Endothelial cell of umbilical vein (primary cell): ENCODE measurements at regions not wholly inside any gene's neighbourhood (a gene's known extent, or its start where the extent isn't known, plus 50 kb on each side); places are given as distances from the start of the nearest gene placed in this dataset.
"Not testable (repeated sequence)": the region's sequence is repeated elsewhere in the genome, so short reads cannot be mapped to it uniquely, and the experiment has no call there.

ENCODE experiments used
- BruUV-seq: library from RNA; stranded (reverse); fragments of 400-500 nt; replicated peaks from 2 replicates; lab custom pipeline; 2021; lab: Mats Ljungman, UMichigan
- CTCF ChIA-PET: fragments of 300-600, 350-600 bp; sonication (Branson Sonifier 250); formaldehyde crosslinking; loops from one replicate; lab custom pipeline; 2021; ENCODE audit warnings: antibody characterized with exemption, inconsistent platforms; lab: Charles Lee
- POLR2A ChIA-PET: fragments of 300-600, 350-600 bp; sonication (Branson Sonifier 250); formaldehyde crosslinking; loops from one replicate; lab custom pipeline; 2021; ENCODE audit warnings: antibody characterized with exemption, inconsistent platforms; lab: Charles Lee
- DNase-seq: peaks from one replicate; pipeline ENCODE4 v3.0.0-alpha.2; 2011; ENCODE audit warnings: low read depth, low spot score
- FAIRE-seq: peaks from 2 replicates; lab custom pipeline; 2011; peaks lifted over from hg19 to GRCh38; lab: Jason Lieb, UNC
- H2AFZ ChIP-seq: 2 replicates; pipeline ENCODE4 v1.6.0; 2012; ENCODE audit warnings: low read depth, low read length, control low read depth, inconsistent platforms
- H3K27ac ChIP-seq: 2 replicates; pipeline ENCODE4 v1.5.1; 2011; ENCODE audit warnings: low read depth, mild to moderate bottlenecking, control low read depth, low read length, moderate library complexity; ENCODE audit not compliant: insufficient read depth
- H3K27me3 ChIP-seq, 2 experiments: 2 replicates each; pipeline versions ENCODE4 v1.6.0 to v1.6.1; 2011; ENCODE audit warnings: low read length in 2 of 2, mixed read lengths in 1 of 2; ENCODE audit not compliant: control insufficient read depth in 2 of 2, insufficient read depth in 2 of 2
- H3K36me3 ChIP-seq, 2 experiments: 2 replicates in 1 of 2; 3 replicates in 1 of 2; pipeline ENCODE4 v1.5.1; 2011; ENCODE audit warnings: low read length in 2 of 2, mild to moderate bottlenecking in 1 of 2, moderate library complexity in 1 of 2; ENCODE audit not compliant: control insufficient read depth in 2 of 2, insufficient read depth in 2 of 2; ENCODE audit errors: extremely low read depth in 1 of 2
- H3K4me1 ChIP-seq: 3 replicates; pipeline ENCODE4 v1.5.1; 2011; ENCODE audit warnings: mild to moderate bottlenecking, low read length; ENCODE audit not compliant: control insufficient read depth, insufficient read depth; ENCODE audit errors: extremely low read depth
- H3K4me2 ChIP-seq: 2 replicates; pipeline ENCODE4 v1.6.1; 2011; ENCODE audit warnings: low read length, control low read depth, mixed read lengths; ENCODE audit not compliant: insufficient read depth
- H3K4me3 ChIP-seq, 3 experiments: fragments of 200-600 bp in 1 of 3; sonication (generic), shearing (Covaris generic) in 1 of 3; replicated peaks in 1 of 3; 2 replicates each; pipeline ENCODE4 v1.5.1; 2011 to 2016; ENCODE audit warnings: control low read depth in 3 of 3, low read length in 3 of 3, mild to moderate bottlenecking in 2 of 3, inconsistent platforms in 1 of 3, low read depth in 1 of 3, moderate library complexity in 1 of 3; ENCODE audit not compliant: insufficient read depth in 1 of 3
- H3K79me2 ChIP-seq: 2 replicates; pipeline ENCODE4 v1.6.0; 2012; ENCODE audit warnings: low read length, inconsistent platforms; ENCODE audit not compliant: control insufficient read depth, insufficient read depth
- H3K9ac ChIP-seq: replicated peaks from 2 replicates; pipeline ENCODE3; 2011; ENCODE audit warnings: low read length, control low read depth; ENCODE audit not compliant: insufficient read depth; ENCODE audit errors: extremely low read depth
- H3K9me1 ChIP-seq: replicated peaks from 3 replicates; pipeline ENCODE4 v1.6.0; 2011; ENCODE audit warnings: mild to moderate bottlenecking, low read length; ENCODE audit not compliant: control insufficient read depth, insufficient read depth; ENCODE audit errors: extremely low read depth
- H3K9me3 ChIP-seq: replicated peaks from 2 replicates; pipeline ENCODE4 v1.5.1; 2012; ENCODE audit warnings: low read length, inconsistent platforms; ENCODE audit not compliant: control insufficient read depth, insufficient read depth
- H4K20me1 ChIP-seq: replicated peaks from 2 replicates; pipeline ENCODE3; 2011; ENCODE audit warnings: mild to moderate bottlenecking, low read length; ENCODE audit not compliant: control insufficient read depth, insufficient read depth; ENCODE audit errors: extremely low read depth
- EZH2 ChIP-seq: IDR thresholded peaks from 2 replicates; pipeline ENCODE4 v1.6.1; 2012; ENCODE audit warnings: borderline replicate concordance, low read depth, mild to moderate bottlenecking, moderate library complexity, low read length, inconsistent platforms; ENCODE audit not compliant: severe bottlenecking
- FOS ChIP-seq: IDR thresholded peaks from 2 replicates; pipeline ENCODE4 v1.6.1; 2011; ENCODE audit warnings: mild to moderate bottlenecking, low read length, moderate library complexity, borderline replicate concordance; ENCODE audit not compliant: insufficient read depth
- GATA2 ChIP-seq: IDR thresholded peaks from 2 replicates; pipeline ENCODE4 v1.7.0; 2011; ENCODE audit warnings: low read depth, mild to moderate bottlenecking, moderate library complexity, mixed read lengths, low read length; ENCODE audit not compliant: insufficient read length, insufficient read depth
- JUN ChIP-seq: IDR thresholded peaks from 2 replicates; pipeline ENCODE4 v1.6.1; 2011; ENCODE audit warnings: borderline replicate concordance, low read depth; ENCODE audit not compliant: insufficient read length, insufficient read depth
- MYC ChIP-seq: IDR thresholded peaks from one replicate; pipeline ENCODE4 v1.6.1; 2011; ENCODE audit warnings: mild to moderate bottlenecking, low read depth, low read length
- POLR2A ChIP-seq: IDR thresholded peaks from 2 replicates; pipeline ENCODE4 v1.6.1; 2012; ENCODE audit warnings: low read depth, mild to moderate bottlenecking, control low read depth, low read length
- POLR2AphosphoS5 ChIP-seq: IDR thresholded peaks from 2 replicates; pipeline ENCODE4 v1.6.1; 2012; ENCODE audit warnings: low read depth, mild to moderate bottlenecking, control low read depth, low read length, moderate library complexity; ENCODE audit not compliant: insufficient read depth
- dilution Hi-C: fragments of 300-500 bp; cut with MboI; formaldehyde crosslinking; loops from one replicate; pipeline ENCODE4 v1.15.0; 2019; ENCODE audit warnings: low sequenced_read_pairs; ENCODE audit not compliant: extremely low pct_ligation_motif_present
- intact Hi-C: fragments of 100-400 bp; cut with micrococcal nuclease; formaldehyde crosslinking; loops from one replicate; pipeline ENCODE4 v1.10.0; 2022
- TF ChIP-seq, protein P1 (sequence below), 2 donors: IDR thresholded peaks; 1 replicate in 1 of 2; 2 replicates in 1 of 2; pipeline ENCODE4 v1.5.1; 2011; ENCODE audit warnings: low read length in 2 of 2, mild to moderate bottlenecking in 2 of 2, moderate library complexity in 2 of 2, control low read depth in 1 of 2, inconsistent platforms in 1 of 2, low read depth in 1 of 2; ENCODE audit not compliant: insufficient read depth in 1 of 2; ENCODE audit errors: extremely low read depth in 1 of 2
- TF ChIP-seq, protein P2 (sequence below): IDR thresholded peaks from 2 replicates; pipeline ENCODE4 v1.6.1; 2011; ENCODE audit not compliant: insufficient read depth, insufficient read length

DNA sequence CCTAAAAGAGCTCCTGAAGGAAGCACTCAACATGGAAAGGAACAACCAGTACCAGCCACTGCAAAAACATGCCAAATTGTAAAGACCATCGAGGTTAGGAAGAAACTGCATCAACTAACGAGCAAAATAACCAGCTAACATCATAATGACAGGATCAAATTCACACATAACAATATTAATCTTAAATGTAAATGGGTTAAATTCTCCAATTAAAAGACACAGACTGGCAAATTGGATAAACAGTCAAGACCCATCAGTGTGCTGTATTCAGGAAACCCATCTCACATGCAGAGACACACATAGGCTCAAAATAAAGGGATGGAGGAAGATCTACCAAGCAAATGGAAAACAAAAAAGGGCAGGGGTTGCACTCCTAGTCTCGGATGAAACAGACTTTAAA is 191.6 kb upstream of the MGAT5 start:
- dilution Hi-C loops, H4K20me1 ChIP-seq, H3K9me1 ChIP-seq, H3K4me1 ChIP-seq, H3K4me3 ChIP-seq, intact Hi-C loops, H3K36me3 ChIP-seq, H3K9ac ChIP-seq, H3K27me3 ChIP-seq, H3K79me2 ChIP-seq, FAIRE-seq, H3K4me2 ChIP-seq, BruUV-seq, H2AFZ ChIP-seq, H3K9me3 ChIP-seq, DNase-seq, POLR2A ChIA-PET, H3K27ac ChIP-seq, CTCF ChIA-PET: not testable (repeated sequence)

DNA sequence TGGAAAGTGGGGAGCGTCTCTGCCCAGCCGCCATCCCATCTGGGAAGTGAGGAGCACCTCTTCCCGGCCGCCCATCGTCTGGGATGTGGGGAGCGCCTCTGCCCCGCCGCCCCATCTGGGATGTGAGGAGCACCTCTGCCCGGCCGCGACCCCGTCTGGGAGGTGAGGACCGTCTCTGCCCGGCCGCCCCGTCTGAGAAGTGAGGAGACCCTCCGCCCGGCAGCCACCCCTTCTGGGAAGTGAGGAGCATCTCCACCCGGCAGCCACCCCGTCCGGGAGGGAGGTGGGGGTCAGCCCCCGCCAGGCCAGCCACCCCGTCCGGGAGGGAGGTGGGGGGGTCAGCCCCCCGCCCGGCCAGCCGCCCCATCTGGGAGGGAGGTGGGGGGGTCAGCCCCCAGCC is 190.0 kb upstream of the MGAT5 start:
- H3K79me2 ChIP-seq, H3K9ac ChIP-seq, BruUV-seq, intact Hi-C loops, CTCF ChIA-PET, H3K9me3 ChIP-seq, POLR2A ChIA-PET, H3K27ac ChIP-seq, dilution Hi-C loops, DNase-seq, FAIRE-seq, H4K20me1 ChIP-seq, H3K36me3 ChIP-seq, H3K27me3 ChIP-seq, H3K4me2 ChIP-seq, H3K9me1 ChIP-seq, H2AFZ ChIP-seq, H3K4me1 ChIP-seq, H3K4me3 ChIP-seq: not testable (repeated sequence)

DNA sequence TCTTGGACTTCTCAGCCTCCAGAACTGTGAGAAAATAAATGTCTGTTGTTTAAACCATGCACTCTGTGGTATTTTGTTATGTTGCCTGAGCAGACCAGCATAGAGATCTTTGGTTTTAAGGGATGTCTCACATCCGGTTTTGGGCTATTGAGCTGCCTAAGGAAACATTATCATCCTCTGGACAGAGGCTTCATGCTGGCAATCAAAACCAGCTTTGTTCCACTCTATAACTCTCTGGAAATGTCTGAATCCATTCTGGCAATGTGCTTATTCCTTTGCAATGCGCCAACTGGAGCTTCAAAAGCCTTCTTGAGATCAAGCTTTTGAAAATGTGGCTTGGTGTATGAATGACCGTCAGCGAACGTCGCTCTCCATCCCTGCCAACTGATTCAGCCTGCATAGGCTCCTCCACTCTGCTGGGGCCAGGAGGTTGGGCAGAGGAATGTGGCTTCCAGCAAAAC is 183.6 kb upstream of the MGAT5 start:
- Histone ChIP-seq H3K4me2 (no peak overlapping the region), H2AFZ (no peak overlapping the region), H3K9me1 (no peaks in the 10 kb centered on the region), H3K27ac (no peak overlapping the region), H3K79me2 (no peaks in the 10 kb centered on the region), H3K4me3 (no peak overlapping the region), H3K36me3 (no peaks in the 10 kb centered on the region), H3K9ac (no peak overlapping the region), H3K4me1 (no peaks in the 10 kb centered on the region), H4K20me1 (no peaks in the 10 kb centered on the region), H3K9me3 (no peaks in the 10 kb centered on the region), H3K27me3 (peaks cover 0 to 5% of the 10 kb centered on the region in 2 experiments)
- ChIA-PET POLR2A (no interaction called here), CTCF (no interaction called here)
- DNase-seq = no peak
- dilution Hi-C loops = no loop called here
- intact Hi-C loops = no loop called here
- FAIRE-seq = no peak
- BruUV-seq = no TSS peak
- TF ChIP-seq GATA2 (no peak), MYC (no peak), EZH2 (no peak), JUN (no peak), POLR2AphosphoS5 (no peak), POLR2A (no peak), FOS (no peak)
- TF ChIP-seq, protein P1, sequence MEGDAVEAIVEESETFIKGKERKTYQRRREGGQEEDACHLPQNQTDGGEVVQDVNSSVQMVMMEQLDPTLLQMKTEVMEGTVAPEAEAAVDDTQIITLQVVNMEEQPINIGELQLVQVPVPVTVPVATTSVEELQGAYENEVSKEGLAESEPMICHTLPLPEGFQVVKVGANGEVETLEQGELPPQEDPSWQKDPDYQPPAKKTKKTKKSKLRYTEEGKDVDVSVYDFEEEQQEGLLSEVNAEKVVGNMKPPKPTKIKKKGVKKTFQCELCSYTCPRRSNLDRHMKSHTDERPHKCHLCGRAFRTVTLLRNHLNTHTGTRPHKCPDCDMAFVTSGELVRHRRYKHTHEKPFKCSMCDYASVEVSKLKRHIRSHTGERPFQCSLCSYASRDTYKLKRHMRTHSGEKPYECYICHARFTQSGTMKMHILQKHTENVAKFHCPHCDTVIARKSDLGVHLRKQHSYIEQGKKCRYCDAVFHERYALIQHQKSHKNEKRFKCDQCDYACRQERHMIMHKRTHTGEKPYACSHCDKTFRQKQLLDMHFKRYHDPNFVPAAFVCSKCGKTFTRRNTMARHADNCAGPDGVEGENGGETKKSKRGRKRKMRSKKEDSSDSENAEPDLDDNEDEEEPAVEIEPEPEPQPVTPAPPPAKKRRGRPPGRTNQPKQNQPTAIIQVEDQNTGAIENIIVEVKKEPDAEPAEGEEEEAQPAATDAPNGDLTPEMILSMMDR (IDR thresholded peaks at IDR 0.05; ENCODE audit: extremely low read depth in 1 of 2, insufficient read depth in 1 of 2, low read depth in 1 of 2, low read length in 2 of 2) = no peak
- TF ChIP-seq, protein P2, sequence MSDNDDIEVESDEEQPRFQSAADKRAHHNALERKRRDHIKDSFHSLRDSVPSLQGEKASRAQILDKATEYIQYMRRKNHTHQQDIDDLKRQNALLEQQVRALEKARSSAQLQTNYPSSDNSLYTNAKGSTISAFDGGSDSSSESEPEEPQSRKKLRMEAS = no peak
